ENCODE measurements at regions not wholly inside any gene's neighbourhood (a gene's known extent, or its start where the extent isn't known, plus 50 kb on each side); places are given as distances from the start of the nearest gene placed in this dataset.

GRCh38 chr17:33776304-33776703, 478.8 kb upstream of the CCL2 start:
- TF ChIP-seq EP300 (IDR thresholded peaks at IDR 0.05) = no peak
- no peak for TF ChIP-seq POLR2A (IDR thresholded peaks at IDR 0.05)
- TF ChIP-seq CTCF (IDR thresholded peaks at IDR 0.05) = no peak
